HCT116 (cell line): ENCODE measurements at regions not wholly inside any gene's neighbourhood (a gene's known extent, or its start where the extent isn't known, plus 50 kb on each side); places are given as distances from the start of the nearest gene placed in this dataset.

ENCODE experiments used
- ATAC-seq: fragments of 200-7000 bp; cut with Tn5 transposase; 2 replicates; pipeline ENCODE4 v1.9.1; 2020; ENCODE audit warnings: mild to moderate bottlenecking, moderate library complexity
- BruUV-seq: library from RNA; stranded (reverse); fragments of 400-500 nt; replicated peaks from 2 replicates; lab custom pipeline; 2021; lab: Mats Ljungman, UMichigan
- CTCF ChIA-PET: fragments of 300-600 bp; sonication (Branson Sonifier 250); formaldehyde crosslinking; loops from one replicate; lab custom pipeline; 2021; ENCODE audit warnings: antibody characterized with exemption; lab: Charles Lee
- POLR2A ChIA-PET: fragments of 300-600, 350-600 bp; sonication (Branson Sonifier 250); formaldehyde crosslinking; loops from one replicate; lab custom pipeline; 2021; ENCODE audit warnings: antibody characterized with exemption; lab: Charles Lee
- RAD21 ChIA-PET, 2 experiments: fragments of 300-600 bp; sonication (Branson Sonifier 250); formaldehyde crosslinking; loops; one replicate each; lab custom pipeline; 2023; ENCODE audit warnings: low total read pairs in 2 of 2; ENCODE audit not compliant: uncharacterized antibody in 2 of 2, unreplicated experiment in 2 of 2, low non-redundant PET in 1 of 2; lab: Charles Lee
- DNase-seq: peaks from one replicate; pipeline ENCODE4 v3.0.0-alpha.2; 2010; ENCODE audit warnings: low read depth, low spot score
- H2AFZ ChIP-seq: fragments of 200-600 bp; shearing (Covaris generic), sonication (generic); 2 replicates; pipeline ENCODE4 v1.6.1; 2017; ENCODE audit warnings: low read depth, mixed run types, mixed read lengths, antibody characterized with exemption, low read length; ENCODE audit not compliant: poor library complexity, severe bottlenecking
- H3K27ac ChIP-seq: 2 replicates; pipeline ENCODE4 v1.5.1; 2012; ENCODE audit warnings: low read depth, low read length
- H3K27me3 ChIP-seq: fragments of 200-600 bp; sonication (generic); 2 replicates; pipeline ENCODE4 v1.6.1; 2016; ENCODE audit warnings: mixed run types, low read length, mixed read lengths; ENCODE audit not compliant: insufficient read depth
- H3K36me3 ChIP-seq, 2 experiments: fragments of 200-500 bp in 1 of 2; fragments of 200-600 bp in 1 of 2; sonication (Bioruptor generic) in 1 of 2; sonication (generic) in 1 of 2; 2 replicates each; pipeline versions ENCODE4 v1.5.1 to v1.6.1; 2014 to 2016; ENCODE audit warnings: low read length in 2 of 2, inconsistent platforms in 1 of 2, mixed read lengths in 1 of 2, mixed run types in 1 of 2; ENCODE audit not compliant: insufficient read depth in 2 of 2, control insufficient read depth in 1 of 2
- H3K4me1 ChIP-seq, 2 experiments: fragments of 200-600 bp in 1 of 2; sonication (generic) in 1 of 2; 2 replicates each; pipeline versions ENCODE4 v1.5.1 to v1.6.1; 2012 to 2017; ENCODE audit warnings: low read length in 2 of 2, inconsistent platforms in 1 of 2, mild to moderate bottlenecking in 1 of 2, mixed read lengths in 1 of 2, mixed run types in 1 of 2, moderate library complexity in 1 of 2; ENCODE audit not compliant: insufficient read depth in 2 of 2, control insufficient read depth in 1 of 2
- H3K4me2 ChIP-seq: fragments of 200-600 bp; sonication (generic); 2 replicates; pipeline ENCODE4 v1.6.1; 2017; ENCODE audit warnings: mixed run types, low read length, mixed read lengths
- H3K4me3 ChIP-seq, 2 experiments: fragments of 200-600 bp in 1 of 2; sonication (generic) in 1 of 2; replicated peaks in 1 of 2; 2 replicates each; pipeline ENCODE4 v1.5.1; 2011 to 2016; ENCODE audit warnings: low read length in 2 of 2, control low read depth in 1 of 2, low read depth in 1 of 2, mild to moderate bottlenecking in 1 of 2, mixed read lengths in 1 of 2, mixed run types in 1 of 2
- H3K79me2 ChIP-seq: fragments of 200-600 bp; sonication (generic); 2 replicates; pipeline ENCODE4 v1.6.1; 2017; ENCODE audit warnings: mild to moderate bottlenecking, mixed run types, low read length, moderate library complexity, mixed read lengths; ENCODE audit not compliant: insufficient read depth
- H3K9ac ChIP-seq: fragments of 200-600 bp; sonication (generic); 2 replicates; pipeline ENCODE4 v1.6.1; 2016; ENCODE audit warnings: low read length, mixed read lengths
- H3K9me2 ChIP-seq: fragments of 200-600 bp; sonication (generic), shearing (Covaris generic); 2 replicates; pipeline ENCODE4 v1.6.1; 2017; ENCODE audit warnings: mixed run types, mild to moderate bottlenecking, moderate library complexity; ENCODE audit not compliant: insufficient read depth
- H3K9me3 ChIP-seq, 2 experiments: fragments of 200-500 bp in 1 of 2; fragments of 200-600 bp in 1 of 2; sonication (Bioruptor generic) in 1 of 2; sonication (generic) in 1 of 2; 2 replicates each; pipeline ENCODE4 v1.6.1; 2014 to 2017; ENCODE audit warnings: low read length in 2 of 2, mixed read lengths in 2 of 2, inconsistent platforms in 1 of 2, low read depth in 1 of 2, mild to moderate bottlenecking in 1 of 2, mixed run types in 1 of 2, moderate library complexity in 1 of 2; ENCODE audit not compliant: control insufficient read depth in 1 of 2, insufficient read depth in 1 of 2
- H4K20me1 ChIP-seq: fragments of 200-600 bp; sonication (generic), shearing (Covaris generic); 2 replicates; pipeline ENCODE4 v1.6.1; 2017; ENCODE audit warnings: mixed run types, mild to moderate bottlenecking, moderate library complexity; ENCODE audit not compliant: insufficient read depth
- CEBPB ChIP-seq: IDR thresholded peaks from 2 replicates; pipeline ENCODE4 v1.6.1; 2012; ENCODE audit warnings: low read depth
- CTCF ChIP-seq, 3 experiments: fragments of 200-600 bp in 1 of 3; sonication (generic) in 1 of 3; IDR thresholded peaks in 2 of 3; conservative IDR thresholded peaks in 1 of 3; 2 replicates each; pipeline ENCODE4 v1.5.1; 2012 to 2017; ENCODE audit warnings: low read depth in 2 of 3, low read length in 2 of 3, antibody characterized with exemption in 1 of 3, borderline replicate concordance in 1 of 3, control low read depth in 1 of 3, mild to moderate bottlenecking in 1 of 3, mixed read lengths in 1 of 3, mixed run types in 1 of 3, moderate library complexity in 1 of 3; ENCODE audit not compliant: insufficient read depth in 1 of 3
- ELF1 ChIP-seq: IDR thresholded peaks from 2 replicates; pipeline ENCODE4 v1.6.1; 2012; ENCODE audit warnings: low read depth, borderline replicate concordance
- EZH2phosphoT487 ChIP-seq: fragments of 200-600 bp; IDR thresholded peaks from 2 replicates; pipeline ENCODE4 v1.6.1; 2018; ENCODE audit warnings: antibody characterized with exemption, borderline replicate concordance
- JUND ChIP-seq: IDR thresholded peaks from 2 replicates; pipeline ENCODE4 v1.6.1; 2012
- REST ChIP-seq: IDR thresholded peaks from 2 replicates; pipeline ENCODE4 v1.6.1; 2012; ENCODE audit warnings: low read depth
- SP1 ChIP-seq: IDR thresholded peaks from 2 replicates; pipeline ENCODE4 v1.6.1; 2012; ENCODE audit warnings: low read depth
- YY1 ChIP-seq: IDR thresholded peaks from 2 replicates; pipeline ENCODE4 v1.6.1; 2011; ENCODE audit warnings: low read length, low read depth, moderate library complexity, mild to moderate bottlenecking; ENCODE audit not compliant: insufficient replicate concordance; ENCODE audit errors: extremely low read depth
- intact Hi-C: fragments of 100-400 bp; cut with micrococcal nuclease; formaldehyde crosslinking; loops from 2 replicates; pipeline ENCODE4 v1.10.0; 2022
- TF ChIP-seq, protein P1 (sequence below): IDR thresholded peaks from 2 replicates; pipeline ENCODE4 v1.6.1; 2012
- TF ChIP-seq, protein P2 (sequence below): IDR thresholded peaks from 2 replicates; pipeline ENCODE4 v1.6.1; 2012

DNA sequence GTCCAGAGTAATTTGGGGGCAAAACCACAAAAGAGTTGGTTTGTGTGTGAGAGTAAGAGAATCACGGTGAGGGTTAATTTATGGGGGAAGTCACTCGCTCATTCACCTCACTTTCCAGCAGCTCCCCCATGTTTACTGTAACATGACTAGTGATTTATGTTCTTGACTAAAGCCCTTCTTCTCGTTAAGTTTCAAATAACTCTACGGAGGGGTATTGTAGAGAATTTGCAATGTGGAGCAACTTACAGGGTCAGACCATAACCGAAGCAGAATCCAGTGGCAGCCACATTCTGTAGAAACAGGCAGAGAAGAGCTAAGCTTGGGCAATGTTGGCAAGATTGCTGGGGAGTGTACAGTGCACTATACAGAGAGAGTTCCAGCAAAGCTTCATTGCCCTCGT, 760.6 kb downstream of the IRX1 start:
- ChIA-PET RAD21 (no interaction called here), POLR2A (no interaction called here), CTCF (no interaction called here)
- Histone ChIP-seq H3K9me3 (peaks cover 9 to 37% of the 10 kb centered on the region in 2 experiments; a peak in 2 of 4 replicates), H3K9ac (no peak overlapping the region), H3K9me2 (no peaks in the 10 kb centered on the region), H3K4me3 (no peak overlapping the region), H3K27ac (no peak overlapping the region), H4K20me1 (no peaks in the 10 kb centered on the region), H3K4me1 (no peaks in the 10 kb centered on the region), H3K27me3 (no peaks in the 10 kb centered on the region), H3K36me3 (no peaks in the 10 kb centered on the region), H3K4me2 (no peak overlapping the region), H3K79me2 (no peaks in the 10 kb centered on the region), H2AFZ (no peak overlapping the region)
- intact Hi-C loops, result no loop called here
- BruUV-seq, result no TSS peak
- DNase-seq (no peak), ATAC-seq (no peak)
- TF ChIP-seq EZH2phosphoT487, result no peak
- TF ChIP-seq, protein P1, sequence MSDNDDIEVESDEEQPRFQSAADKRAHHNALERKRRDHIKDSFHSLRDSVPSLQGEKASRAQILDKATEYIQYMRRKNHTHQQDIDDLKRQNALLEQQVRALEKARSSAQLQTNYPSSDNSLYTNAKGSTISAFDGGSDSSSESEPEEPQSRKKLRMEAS, result no peak
- TF ChIP-seq CTCF (IDR thresholded peaks at IDR 0.05 in 2 of 3, conservative IDR thresholded peaks at IDR 0.05 in 1 of 3; ENCODE audit: borderline replicate concordance in 1 of 3, insufficient read depth in 1 of 3, low read depth in 2 of 3, low read length in 2 of 3), result no peak
- TF ChIP-seq JUND, result no peak

DNA sequence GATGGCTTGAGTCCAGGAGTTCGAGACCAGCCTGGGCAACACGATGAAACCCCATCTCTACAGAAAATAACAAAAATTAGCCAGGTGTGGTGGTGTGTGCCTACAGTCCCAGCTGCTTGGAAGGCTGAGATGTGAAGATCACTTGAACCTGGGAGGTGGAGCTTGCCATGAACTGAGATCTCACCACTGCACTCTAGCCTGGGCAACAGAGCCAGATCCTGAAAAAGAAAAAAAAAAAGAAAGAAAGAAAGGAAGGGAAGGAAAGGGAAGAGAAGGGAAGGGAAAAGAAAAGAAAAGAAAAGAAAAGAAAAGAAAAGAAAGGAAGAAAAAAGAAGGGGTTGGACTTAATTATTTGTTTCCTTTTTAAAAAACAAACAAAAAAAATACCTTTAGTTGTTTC, 764.2 kb downstream of the IRX1 start:
- TF ChIP-seq CEBPB (no peak), YY1 (no peak), ELF1 (no peak), SP1 (no peak), CTCF (IDR thresholded peaks at IDR 0.05 in 2 of 3, conservative IDR thresholded peaks at IDR 0.05 in 1 of 3; ENCODE audit: borderline replicate concordance in 1 of 3, insufficient read depth in 1 of 3, low read depth in 2 of 3, low read length in 2 of 3) (no peak), REST (no peak)
- TF ChIP-seq, protein P2, sequence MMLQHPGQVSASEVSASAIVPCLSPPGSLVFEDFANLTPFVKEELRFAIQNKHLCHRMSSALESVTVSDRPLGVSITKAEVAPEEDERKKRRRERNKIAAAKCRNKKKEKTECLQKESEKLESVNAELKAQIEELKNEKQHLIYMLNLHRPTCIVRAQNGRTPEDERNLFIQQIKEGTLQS, result no peak
- DNase-seq (no peak), ATAC-seq (no peak)
- peaks cover 9 to 26% of the 10 kb centered on the region in 2 experiments; a peak in 2 of 4 replicates for H3K9me3 ChIP-seq
- H3K36me3 ChIP-seq, result no peaks in the 10 kb centered on the region
- no TSS peak for BruUV-seq
- ChIA-PET RAD21 (no interaction called here), POLR2A (no interaction called here), CTCF (no interaction called here)
- H2AFZ ChIP-seq, result no peak overlapping the region
- intact Hi-C loops, result no loop called here
- no peak overlapping the region for H3K27ac ChIP-seq
- H3K9me2 ChIP-seq, result no peaks in the 10 kb centered on the region
- H3K27me3 ChIP-seq, result no peaks in the 10 kb centered on the region
- no peak overlapping the region for H3K9ac ChIP-seq
- H3K4me2 ChIP-seq, result no peak overlapping the region
- no peaks in the 10 kb centered on the region for H3K4me1 ChIP-seq
- H3K4me3 ChIP-seq, result no peak overlapping the region
- H4K20me1 ChIP-seq, result no peaks in the 10 kb centered on the region
- H3K79me2 ChIP-seq, result no peaks in the 10 kb centered on the region
